Type B pancreatic cell (in vitro differentiated cells): ENCODE measurements at regions not wholly inside any gene's neighbourhood (a gene's known extent, or its start where the extent isn't known, plus 50 kb on each side); places are given as distances from the start of the nearest gene placed in this dataset.
A peak's percentile ranks its signal among the peaks of the same experiment; 100 is the strongest.

Experiments
- DNase-seq: peaks from one replicate; pipeline ENCODE4 v3.0.0; 2021; ENCODE audit warnings: mixed read lengths; ENCODE audit not compliant: unreplicated experiment; ENCODE audit errors: extremely low spot score
- H3K27ac Mint-ChIP-seq: 2 replicates; pipeline ENCODE4 v1.8.0; 2021; ENCODE audit warnings: mild to moderate bottlenecking, mixed read lengths
- H3K27me3 Mint-ChIP-seq: 2 replicates; pipeline ENCODE4 v1.8.0; 2021; ENCODE audit warnings: mixed read lengths
- H3K36me3 Mint-ChIP-seq: 2 replicates; pipeline ENCODE4 v1.8.0; 2021; ENCODE audit warnings: mixed read lengths
- H3K4me1 Mint-ChIP-seq: one replicate; pipeline ENCODE4 v1.8.0; 2021; ENCODE audit warnings: mixed read lengths; ENCODE audit not compliant: unreplicated experiment
- H3K4me3 Mint-ChIP-seq: 2 replicates; pipeline ENCODE4 v1.8.0; 2021; ENCODE audit warnings: mild to moderate bottlenecking, mixed read lengths
- H3K9me3 Mint-ChIP-seq: 2 replicates; pipeline ENCODE4 v1.8.0; 2021; ENCODE audit warnings: mixed read lengths
- TF ChIP-seq, protein P1 (sequence below): fragments of 200-600 bp; sonication (generic); conservative IDR thresholded peaks from 2 replicates; pipeline ENCODE4 v1.5.0; 2021; ENCODE audit warnings: antibody characterized with exemption, mild to moderate bottlenecking

GRCh38 chr5:159642379-159642778 lies 273.9 kb upstream of the ADRA1B start:
- Mint-ChIP-seq H3K27ac (no peak overlapping the region), H3K4me1 (no peaks in the 10 kb centered on the region), H3K4me3 (no peak overlapping the region), H3K27me3 (peaks cover 2% of the 10 kb centered on the region), H3K9me3 (no peaks in the 10 kb centered on the region), H3K36me3 (no peaks in the 10 kb centered on the region)
- DNase-seq, result no peak
- TF ChIP-seq, protein P1, sequence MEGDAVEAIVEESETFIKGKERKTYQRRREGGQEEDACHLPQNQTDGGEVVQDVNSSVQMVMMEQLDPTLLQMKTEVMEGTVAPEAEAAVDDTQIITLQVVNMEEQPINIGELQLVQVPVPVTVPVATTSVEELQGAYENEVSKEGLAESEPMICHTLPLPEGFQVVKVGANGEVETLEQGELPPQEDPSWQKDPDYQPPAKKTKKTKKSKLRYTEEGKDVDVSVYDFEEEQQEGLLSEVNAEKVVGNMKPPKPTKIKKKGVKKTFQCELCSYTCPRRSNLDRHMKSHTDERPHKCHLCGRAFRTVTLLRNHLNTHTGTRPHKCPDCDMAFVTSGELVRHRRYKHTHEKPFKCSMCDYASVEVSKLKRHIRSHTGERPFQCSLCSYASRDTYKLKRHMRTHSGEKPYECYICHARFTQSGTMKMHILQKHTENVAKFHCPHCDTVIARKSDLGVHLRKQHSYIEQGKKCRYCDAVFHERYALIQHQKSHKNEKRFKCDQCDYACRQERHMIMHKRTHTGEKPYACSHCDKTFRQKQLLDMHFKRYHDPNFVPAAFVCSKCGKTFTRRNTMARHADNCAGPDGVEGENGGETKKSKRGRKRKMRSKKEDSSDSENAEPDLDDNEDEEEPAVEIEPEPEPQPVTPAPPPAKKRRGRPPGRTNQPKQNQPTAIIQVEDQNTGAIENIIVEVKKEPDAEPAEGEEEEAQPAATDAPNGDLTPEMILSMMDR, result no peak

DNA sequence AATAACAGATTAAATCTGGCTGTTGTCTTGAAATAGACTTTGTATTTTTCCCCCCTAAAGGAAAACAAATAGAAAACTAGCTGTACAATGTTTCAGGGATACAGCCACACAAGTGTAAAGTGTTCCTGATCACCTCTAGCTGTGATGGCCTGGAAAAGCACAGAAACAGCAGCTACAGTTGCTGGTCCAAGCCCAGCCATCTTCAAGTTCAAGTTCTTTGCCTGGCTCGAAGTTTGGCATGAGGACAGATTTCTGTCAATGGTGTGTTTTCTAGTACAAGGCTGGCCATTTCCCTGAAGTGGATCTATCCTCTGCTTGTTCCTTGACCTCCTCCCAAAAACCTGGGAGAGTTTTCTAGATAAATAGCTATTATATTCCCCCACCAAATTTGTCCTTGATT lies 272.2 kb upstream of the ADRA1B start:
- no peak overlapping the region for H3K4me3 Mint-ChIP-seq
- H3K4me1 Mint-ChIP-seq, result no peaks in the 10 kb centered on the region
- peaks cover 2% of the 10 kb centered on the region for H3K27me3 Mint-ChIP-seq
- H3K9me3 Mint-ChIP-seq, result no peaks in the 10 kb centered on the region
- no peak for DNase-seq
- TF ChIP-seq, protein P1, result no peak
- no peak overlapping the region for H3K27ac Mint-ChIP-seq
- H3K36me3 Mint-ChIP-seq, result no peaks in the 10 kb centered on the region

- no peaks in the 10 kb centered on the region for H3K36me3 Mint-ChIP-seq
- no peak for DNase-seq
- TF ChIP-seq, protein P1, result no peak
Measured at GRCh38 chr5:159645179-159645846, 271.0 kb upstream of the ADRA1B start.

GRCh38 chr5:159650803-159651202 lies 265.5 kb upstream of the ADRA1B start:
- H3K27ac Mint-ChIP-seq, result no peak overlapping the region
- H3K4me1 Mint-ChIP-seq, result no peaks in the 10 kb centered on the region
- peaks cover 2% of the 10 kb centered on the region for H3K27me3 Mint-ChIP-seq
- DNase-seq, result no peak
- TF ChIP-seq, protein P1, result no peak
- H3K4me3 Mint-ChIP-seq, result no peak overlapping the region
- H3K36me3 Mint-ChIP-seq, result no peaks in the 10 kb centered on the region
- no peaks in the 10 kb centered on the region for H3K9me3 Mint-ChIP-seq

More at GRCh38 chr5:159645179-159645846, 271.0 kb upstream of the ADRA1B start:
- Mint-ChIP-seq H3K4me1 (no peaks in the 10 kb centered on the region), H3K27me3 (peaks cover 2% of the 10 kb centered on the region), H3K27ac (no peak overlapping the region), H3K4me3 (no peak overlapping the region), H3K9me3 (no peaks in the 10 kb centered on the region)

GRCh38 chr5:159655757-159656409 lies 260.4 kb upstream of the ADRA1B start:
- peaks cover 3% of the 10 kb centered on the region for H3K27me3 Mint-ChIP-seq
- no peaks in the 10 kb centered on the region for H3K9me3 Mint-ChIP-seq
- TF ChIP-seq, protein P1, result no peak
- peak overlapping the region; percentile 25 for H3K27ac Mint-ChIP-seq
- DNase-seq, result no peak
- H3K4me1 Mint-ChIP-seq, result no peaks in the 10 kb centered on the region
- no peaks in the 10 kb centered on the region for H3K36me3 Mint-ChIP-seq
- no peak overlapping the region for H3K4me3 Mint-ChIP-seq
